Astrocyte of the cerebellum (primary cell): ENCODE measurements at regions not wholly inside any gene's neighbourhood (a gene's known extent, or its start where the extent isn't known, plus 50 kb on each side); places are given as distances from the start of the nearest gene placed in this dataset.

Source experiments
- DNase-seq: peaks from one replicate; pipeline ENCODE4 v3.0.0-alpha.2; 2011; ENCODE audit warnings: low read depth
- H3K4me3 ChIP-seq: 2 replicates; pipeline ENCODE4 v1.5.1; 2011; ENCODE audit warnings: mild to moderate bottlenecking, low read depth, low read length, moderate library complexity
- in situ Hi-C: cut with HindIII; loops from 2 replicates; pipeline ENCODE4 v1.10.0; 2017; ENCODE audit warnings: low sequenced_read_pairs
- TF ChIP-seq, protein P1 (sequence below): IDR thresholded peaks from 2 replicates; pipeline ENCODE4 v1.5.1; 2012; ENCODE audit warnings: low read length, low read depth, moderate library complexity, mild to moderate bottlenecking; ENCODE audit errors: missing control alignments

GRCh38 chr18:6650747-6651146 lies 78.8 kb upstream of the ARHGAP28 start:
- no peak for DNase-seq

DNA sequence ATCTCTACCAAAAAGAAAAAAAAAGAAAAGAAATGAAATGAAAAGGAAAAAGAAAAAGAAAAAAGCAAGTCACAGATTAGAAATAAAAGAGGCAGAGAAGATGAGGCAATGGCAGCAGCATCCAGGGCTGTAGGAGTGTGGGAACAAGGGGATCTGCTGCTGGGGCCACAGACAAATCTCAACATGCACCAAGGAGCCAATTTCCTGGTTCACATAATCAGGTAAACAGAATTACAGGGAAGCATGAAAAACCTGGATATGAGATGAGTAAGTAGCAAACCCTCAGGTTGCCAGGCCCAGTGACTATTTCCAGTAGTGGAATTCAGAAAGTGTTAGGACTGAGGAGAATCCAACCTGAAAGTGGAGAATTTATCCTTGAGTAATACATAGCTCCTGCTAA lies 77.4 kb upstream of the ARHGAP28 start:
- H3K4me3 ChIP-seq, result no peak overlapping the region
- TF ChIP-seq, protein P1, sequence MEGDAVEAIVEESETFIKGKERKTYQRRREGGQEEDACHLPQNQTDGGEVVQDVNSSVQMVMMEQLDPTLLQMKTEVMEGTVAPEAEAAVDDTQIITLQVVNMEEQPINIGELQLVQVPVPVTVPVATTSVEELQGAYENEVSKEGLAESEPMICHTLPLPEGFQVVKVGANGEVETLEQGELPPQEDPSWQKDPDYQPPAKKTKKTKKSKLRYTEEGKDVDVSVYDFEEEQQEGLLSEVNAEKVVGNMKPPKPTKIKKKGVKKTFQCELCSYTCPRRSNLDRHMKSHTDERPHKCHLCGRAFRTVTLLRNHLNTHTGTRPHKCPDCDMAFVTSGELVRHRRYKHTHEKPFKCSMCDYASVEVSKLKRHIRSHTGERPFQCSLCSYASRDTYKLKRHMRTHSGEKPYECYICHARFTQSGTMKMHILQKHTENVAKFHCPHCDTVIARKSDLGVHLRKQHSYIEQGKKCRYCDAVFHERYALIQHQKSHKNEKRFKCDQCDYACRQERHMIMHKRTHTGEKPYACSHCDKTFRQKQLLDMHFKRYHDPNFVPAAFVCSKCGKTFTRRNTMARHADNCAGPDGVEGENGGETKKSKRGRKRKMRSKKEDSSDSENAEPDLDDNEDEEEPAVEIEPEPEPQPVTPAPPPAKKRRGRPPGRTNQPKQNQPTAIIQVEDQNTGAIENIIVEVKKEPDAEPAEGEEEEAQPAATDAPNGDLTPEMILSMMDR, result no peak
- in situ Hi-C loops, result no loop called here
- no peak for DNase-seq

More at GRCh38 chr18:6650747-6651146, 78.8 kb upstream of the ARHGAP28 start:
- no peak overlapping the region for H3K4me3 ChIP-seq
- in situ Hi-C loops, result no loop called here
- TF ChIP-seq, protein P1, result no peak

GRCh38 chr18:6653880-6654279 lies 75.6 kb upstream of the ARHGAP28 start:
- TF ChIP-seq, protein P1, result no peak
- no peak for DNase-seq
- in situ Hi-C loops, result no loop called here
- no peak overlapping the region for H3K4me3 ChIP-seq

DNA sequence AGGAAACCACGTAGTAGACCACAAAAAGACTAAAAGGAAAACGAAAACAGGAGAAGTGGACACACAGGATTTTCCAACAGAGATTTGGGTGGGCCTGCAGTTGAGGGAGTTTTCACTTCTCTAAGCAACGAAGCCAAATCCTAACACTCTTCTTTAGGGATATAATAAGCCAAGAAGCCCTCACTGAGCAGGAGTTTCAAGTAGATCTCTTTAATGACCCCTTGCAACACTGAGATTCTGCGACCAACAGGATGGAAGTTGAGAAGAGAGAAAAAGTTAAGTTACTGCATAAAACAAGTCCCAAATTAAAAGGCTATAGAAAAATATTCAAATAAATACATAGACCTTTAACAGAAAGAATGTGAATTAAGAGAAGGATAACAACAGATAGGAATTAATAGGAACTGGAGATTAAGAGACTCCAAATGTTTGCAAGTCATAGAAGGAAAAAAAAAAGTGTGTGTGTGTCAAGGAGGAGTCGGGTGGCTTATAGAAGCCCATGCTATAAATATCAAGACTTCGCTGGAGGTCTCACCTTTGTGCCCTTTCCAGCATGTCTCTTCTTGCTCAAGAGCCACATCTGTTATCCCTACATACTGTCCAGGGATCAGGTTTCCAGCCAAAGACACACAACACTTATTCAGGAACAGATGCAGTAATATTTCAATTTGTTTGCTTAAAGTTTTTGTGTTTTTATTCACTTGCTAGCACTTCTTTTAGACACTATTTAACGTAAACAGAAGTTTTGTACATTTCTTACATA lies 69.4 kb upstream of the ARHGAP28 start:
- in situ Hi-C loops, result no loop called here
- H3K4me3 ChIP-seq, result no peak overlapping the region
- TF ChIP-seq, protein P1, result no peak
- no peak for DNase-seq

DNA sequence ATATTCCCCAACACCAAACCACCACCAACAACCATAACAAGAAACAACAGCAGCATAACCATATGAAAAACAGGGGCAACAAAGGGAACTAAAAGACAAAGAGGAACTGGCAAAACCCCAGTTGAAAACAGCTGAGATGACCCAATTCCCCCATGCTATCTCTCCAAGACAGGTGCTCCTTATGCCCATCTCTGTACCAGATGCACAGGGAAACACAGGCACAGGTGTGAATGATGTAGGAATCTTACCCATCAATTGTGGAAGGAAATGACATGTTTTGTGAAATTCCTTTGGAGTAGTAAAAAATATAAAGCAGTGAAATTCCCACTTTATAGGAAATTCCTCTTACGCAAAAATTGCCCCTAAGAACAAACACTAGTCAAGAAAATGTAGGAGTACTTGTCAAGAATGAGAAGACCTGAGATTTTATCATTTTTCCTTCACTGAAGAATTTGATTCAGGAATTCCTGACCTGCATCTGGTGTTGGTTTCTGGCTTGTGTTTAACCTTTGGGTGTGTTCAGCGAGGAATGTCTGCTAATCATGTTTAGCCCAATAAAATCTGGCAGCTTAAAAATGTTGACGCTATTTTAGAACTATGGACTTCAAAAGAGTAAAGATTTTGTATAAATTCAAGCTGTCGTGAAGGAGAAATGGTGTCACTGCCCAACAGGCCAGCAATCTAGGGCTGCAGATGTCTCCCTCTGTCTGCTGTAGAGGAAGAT lies 67.7 kb upstream of the ARHGAP28 start:
- TF ChIP-seq, protein P1, result no peak
- no peak for DNase-seq
- in situ Hi-C loops, result no loop called here
- H3K4me3 ChIP-seq, result no peak overlapping the region

GRCh38 chr18:6666012-6666685 lies 63.4 kb upstream of the ARHGAP28 start:
- no peak for DNase-seq

More at GRCh38 chr18:6666012-6666685, 63.4 kb upstream of the ARHGAP28 start:
- no peak overlapping the region for H3K4me3 ChIP-seq
- in situ Hi-C loops, result no loop called here
- TF ChIP-seq, protein P1, result no peak
